Suprapubic skin (tissue), 4 donors: ENCODE measurements at regions not wholly inside any gene's neighbourhood (a gene's known extent, or its start where the extent isn't known, plus 50 kb on each side); places are given as distances from the start of the nearest gene placed in this dataset.

Source experiments
- DNase-seq, 2 donors: peaks; one replicate each; pipeline ENCODE4 v3.0.0-alpha.2; 2019; ENCODE audit warnings: low spot score in 2 of 2
- H3K27ac ChIP-seq: fragments of 200-600 bp; sonication (generic); one replicate; pipeline ENCODE4 v1.5.1; 2019
- H3K27me3 ChIP-seq: fragments of 200-600 bp; sonication (generic); one replicate; pipeline ENCODE4 v1.5.1; 2019
- H3K36me3 ChIP-seq: fragments of 200-600 bp; sonication (generic); one replicate; pipeline ENCODE4 v1.5.1; 2019
- H3K4me1 ChIP-seq: fragments of 200-600 bp; sonication (generic); one replicate; pipeline ENCODE4 v1.5.1; 2019
- H3K4me3 ChIP-seq: fragments of 200-600 bp; sonication (generic); one replicate; pipeline ENCODE4 v1.5.1; 2019; ENCODE audit warnings: mild to moderate bottlenecking
- H3K9me3 ChIP-seq: fragments of 200-600 bp; sonication (generic); one replicate; pipeline ENCODE4 v1.5.1; 2019
- EP300 ChIP-seq: sonication (generic); formaldehyde crosslinking; IDR thresholded peaks from one replicate; pipeline ENCODE4 v1.6.1; 2017; ENCODE audit warnings: antibody characterized with exemption
- POLR2A ChIP-seq, 2 donors: fragments of 450-650 bp; IDR thresholded peaks; one replicate each; pipeline ENCODE4 v1.6.1; 2017; ENCODE audit warnings: antibody characterized with exemption in 2 of 2, mild to moderate bottlenecking in 2 of 2, moderate library complexity in 2 of 2
- POLR2AphosphoS5 ChIP-seq, 3 donors: sonication (generic); formaldehyde crosslinking; IDR thresholded peaks; one replicate each; pipeline ENCODE4 v1.6.1; 2017; ENCODE audit warnings: antibody characterized with exemption in 3 of 3
- WGBS: methylation state at CpG from one replicate; pipeline ENCODE4 v1.1.5; 2018; 5-methylcytosine and 5-hydroxymethylcytosine counted together
- TF ChIP-seq, protein P1 (sequence below), 2 donors: fragments of 200-600 bp in 1 of 2; fragments of 450-650 bp in 1 of 2; sonication (generic) in 1 of 2; IDR thresholded peaks; one replicate each; pipeline ENCODE4 v1.5.1; 2016 to 2019; ENCODE audit warnings: antibody characterized with exemption in 2 of 2, mild to moderate bottlenecking in 1 of 2, moderate library complexity in 1 of 2

DNA sequence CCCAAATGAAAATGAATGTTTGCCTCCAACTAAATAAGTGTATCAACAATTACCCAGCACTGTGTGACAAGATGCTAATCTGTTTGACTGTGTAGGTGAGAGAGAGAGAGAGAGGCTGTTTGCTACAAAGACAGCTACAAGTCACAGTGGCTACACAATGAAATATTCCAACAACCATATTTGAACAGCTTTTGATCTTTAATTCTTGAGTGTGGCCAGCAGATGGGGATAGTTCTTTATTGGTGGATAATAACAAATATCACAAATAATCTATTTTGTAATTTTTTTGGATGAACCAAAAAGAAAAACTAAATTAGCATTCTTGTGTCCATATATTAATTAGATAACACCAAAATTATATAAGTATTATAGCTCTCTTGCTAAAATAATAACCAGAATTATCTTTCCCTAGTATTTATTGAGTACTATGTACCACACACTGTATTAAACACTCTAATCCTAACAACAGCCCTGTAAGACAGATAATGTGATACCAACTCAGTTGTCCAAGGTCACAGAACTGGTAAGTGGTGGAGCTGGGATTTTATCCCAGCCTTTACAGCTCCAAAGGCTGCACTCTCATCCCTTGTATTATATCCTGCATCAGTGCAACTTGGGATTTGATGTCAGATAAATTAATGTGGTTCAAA is 61.9 kb upstream of the C3orf80 start:
- Histone ChIP-seq H3K27ac (no peak overlapping the region), H3K4me1 (no peaks in the 10 kb centered on the region)

DNA sequence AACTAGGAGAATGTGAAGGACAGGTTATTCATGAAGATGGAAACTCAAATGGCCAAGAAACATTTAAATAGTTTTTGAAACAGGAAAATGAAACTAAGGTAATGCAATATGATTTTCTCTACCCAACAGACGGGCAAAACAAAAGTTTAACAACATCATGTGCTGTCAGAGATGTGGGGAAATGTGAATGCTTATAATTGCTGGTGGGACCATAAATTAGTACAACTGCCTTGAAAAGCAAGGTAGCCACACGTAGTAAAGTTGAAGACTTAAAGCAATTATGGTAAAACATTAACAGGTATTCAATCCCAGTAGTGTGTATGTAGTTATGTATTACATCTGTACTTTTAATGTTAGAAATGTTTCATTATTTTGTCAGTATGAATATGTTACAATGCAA is 57.0 kb upstream of the C3orf80 start:
- H3K27ac ChIP-seq: no peak overlapping the region
- no peaks in the 10 kb centered on the region for H3K4me1 ChIP-seq
- H3K27me3 ChIP-seq: no peaks in the 10 kb centered on the region
- no peaks in the 10 kb centered on the region for H3K9me3 ChIP-seq
- no peak for DNase-seq
- TF ChIP-seq POLR2A (IDR thresholded peaks at IDR 0.05) (no peak), POLR2AphosphoS5 (IDR thresholded peaks at IDR 0.05) (no peak), EP300 (no peak)
- TF ChIP-seq, protein P1, sequence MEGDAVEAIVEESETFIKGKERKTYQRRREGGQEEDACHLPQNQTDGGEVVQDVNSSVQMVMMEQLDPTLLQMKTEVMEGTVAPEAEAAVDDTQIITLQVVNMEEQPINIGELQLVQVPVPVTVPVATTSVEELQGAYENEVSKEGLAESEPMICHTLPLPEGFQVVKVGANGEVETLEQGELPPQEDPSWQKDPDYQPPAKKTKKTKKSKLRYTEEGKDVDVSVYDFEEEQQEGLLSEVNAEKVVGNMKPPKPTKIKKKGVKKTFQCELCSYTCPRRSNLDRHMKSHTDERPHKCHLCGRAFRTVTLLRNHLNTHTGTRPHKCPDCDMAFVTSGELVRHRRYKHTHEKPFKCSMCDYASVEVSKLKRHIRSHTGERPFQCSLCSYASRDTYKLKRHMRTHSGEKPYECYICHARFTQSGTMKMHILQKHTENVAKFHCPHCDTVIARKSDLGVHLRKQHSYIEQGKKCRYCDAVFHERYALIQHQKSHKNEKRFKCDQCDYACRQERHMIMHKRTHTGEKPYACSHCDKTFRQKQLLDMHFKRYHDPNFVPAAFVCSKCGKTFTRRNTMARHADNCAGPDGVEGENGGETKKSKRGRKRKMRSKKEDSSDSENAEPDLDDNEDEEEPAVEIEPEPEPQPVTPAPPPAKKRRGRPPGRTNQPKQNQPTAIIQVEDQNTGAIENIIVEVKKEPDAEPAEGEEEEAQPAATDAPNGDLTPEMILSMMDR (IDR thresholded peaks at IDR 0.05): no peak
- no peaks in the 10 kb centered on the region for H3K36me3 ChIP-seq
- H3K4me3 ChIP-seq: no peak overlapping the region
- WGBS: 77% methylated on average over 2 of the region's 2 CpGs

More for the DNA sequence above, 61.9 kb upstream of the C3orf80 start:
- TF ChIP-seq POLR2A (IDR thresholded peaks at IDR 0.05): no peak
- Histone ChIP-seq H3K36me3 (no peaks in the 10 kb centered on the region), H3K4me3 (no peak overlapping the region), H3K9me3 (no peaks in the 10 kb centered on the region), H3K27me3 (no peaks in the 10 kb centered on the region)
- no peak for DNase-seq

DNA sequence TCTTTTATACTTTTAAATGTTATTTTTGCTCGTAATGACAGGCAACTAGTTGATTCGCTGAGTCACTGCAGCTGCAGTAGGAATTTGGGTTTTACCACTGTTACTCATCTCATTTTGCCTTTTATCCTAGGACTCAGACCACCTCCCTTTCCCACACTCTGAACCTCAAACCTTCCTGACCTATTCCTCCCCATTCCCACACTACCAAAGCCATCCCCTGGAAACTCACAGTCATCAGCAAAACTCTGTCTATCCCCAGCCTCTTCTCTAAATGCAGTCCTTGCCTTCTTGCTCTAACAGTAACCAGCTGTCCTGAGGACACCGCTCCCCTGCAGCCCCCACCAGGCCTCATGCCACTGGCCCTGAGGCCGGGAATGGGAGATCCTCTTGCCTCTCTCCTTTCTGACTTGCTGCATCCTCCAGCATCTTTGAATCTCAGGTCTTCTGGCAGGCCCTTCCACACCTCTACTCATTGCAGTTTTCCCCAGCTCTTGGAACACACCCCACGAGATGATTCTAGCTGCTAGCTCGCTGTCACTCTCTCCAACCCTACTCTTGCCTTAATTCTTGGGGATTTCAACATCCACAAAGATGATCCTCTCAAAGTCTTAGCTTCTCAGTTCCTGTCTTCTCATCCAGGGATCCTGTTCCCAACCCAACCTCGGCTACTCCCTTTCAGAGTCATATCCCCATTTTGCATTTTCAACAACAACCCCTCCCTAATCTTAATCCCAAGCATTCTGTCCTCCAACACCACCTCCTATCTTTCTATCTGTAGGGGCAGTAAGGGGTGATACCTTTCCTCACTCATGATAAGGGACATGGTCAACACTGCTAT is 55.9 kb upstream of the C3orf80 start:
- TF ChIP-seq POLR2AphosphoS5 (IDR thresholded peaks at IDR 0.05) (no peak), POLR2A (IDR thresholded peaks at IDR 0.05) (no peak), EP300 (no peak)
- TF ChIP-seq, protein P1 (IDR thresholded peaks at IDR 0.05): no peak
- 57% methylated on average over 7 of the region's 7 CpGs for WGBS
- no peaks in the 10 kb centered on the region for H3K27me3 ChIP-seq

DNA sequence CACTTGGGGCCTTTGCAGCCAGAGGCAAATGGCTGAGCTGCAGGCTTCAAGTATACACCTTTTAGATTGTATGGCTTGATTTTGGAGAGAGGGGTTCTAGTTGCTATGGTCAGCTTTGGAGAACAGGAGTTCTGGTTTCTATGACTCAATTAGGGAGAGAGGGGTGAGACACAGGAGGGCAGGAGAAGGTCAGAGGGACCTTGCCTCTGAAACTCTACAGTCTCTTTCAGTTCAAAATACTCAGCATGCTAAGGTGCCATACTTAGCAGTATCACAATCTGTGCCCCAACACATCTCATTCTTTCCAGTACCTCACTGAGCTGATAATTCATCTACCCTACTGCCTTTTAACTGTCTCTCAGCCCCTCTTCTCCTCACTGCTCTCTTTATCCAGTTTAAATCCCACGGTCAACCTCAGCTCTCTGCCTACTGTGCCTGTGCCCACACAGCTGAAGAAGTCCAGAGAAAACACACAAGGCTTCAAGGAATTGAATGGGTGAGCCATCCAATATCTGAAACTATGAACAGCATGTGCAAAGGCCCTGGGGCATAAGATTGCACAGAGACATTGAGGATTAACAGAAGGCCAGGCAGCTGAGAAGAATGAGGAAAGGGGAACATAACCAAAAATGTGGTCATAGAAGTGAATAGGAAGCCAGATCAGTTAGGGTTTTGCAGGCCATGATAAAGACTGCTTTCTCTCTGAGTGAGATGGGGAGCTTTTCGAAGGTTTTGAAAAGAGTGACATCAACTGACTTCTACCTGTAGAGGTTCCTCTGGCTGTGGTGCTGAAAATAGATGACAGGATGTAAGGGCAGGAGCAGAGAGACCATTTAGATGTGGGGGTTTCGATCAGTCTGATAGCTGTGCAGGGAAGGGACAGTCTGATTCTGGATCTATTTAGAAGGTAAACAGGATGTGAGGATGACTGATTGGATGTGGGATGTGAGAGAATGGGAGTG is 54.5 kb upstream of the C3orf80 start:
- H3K4me3 ChIP-seq: no peak overlapping the region
- H3K9me3 ChIP-seq: no peaks in the 10 kb centered on the region
- H3K36me3 ChIP-seq: no peaks in the 10 kb centered on the region
- WGBS: 86% methylated on average over 3 of the region's 3 CpGs
- H3K27me3 ChIP-seq: no peaks in the 10 kb centered on the region
- no peaks in the 10 kb centered on the region for H3K4me1 ChIP-seq
- DNase-seq: no peak
- H3K27ac ChIP-seq: no peak overlapping the region
- TF ChIP-seq EP300 (no peak), POLR2A (IDR thresholded peaks at IDR 0.05) (no peak), POLR2AphosphoS5 (IDR thresholded peaks at IDR 0.05) (no peak)
- TF ChIP-seq, protein P1 (IDR thresholded peaks at IDR 0.05): no peak

More for the DNA sequence above, 55.9 kb upstream of the C3orf80 start:
- H3K4me3 ChIP-seq: no peak overlapping the region
- no peaks in the 10 kb centered on the region for H3K9me3 ChIP-seq
- no peaks in the 10 kb centered on the region for H3K36me3 ChIP-seq
- no peaks in the 10 kb centered on the region for H3K4me1 ChIP-seq
- DNase-seq: no peak
- no peak overlapping the region for H3K27ac ChIP-seq

DNA sequence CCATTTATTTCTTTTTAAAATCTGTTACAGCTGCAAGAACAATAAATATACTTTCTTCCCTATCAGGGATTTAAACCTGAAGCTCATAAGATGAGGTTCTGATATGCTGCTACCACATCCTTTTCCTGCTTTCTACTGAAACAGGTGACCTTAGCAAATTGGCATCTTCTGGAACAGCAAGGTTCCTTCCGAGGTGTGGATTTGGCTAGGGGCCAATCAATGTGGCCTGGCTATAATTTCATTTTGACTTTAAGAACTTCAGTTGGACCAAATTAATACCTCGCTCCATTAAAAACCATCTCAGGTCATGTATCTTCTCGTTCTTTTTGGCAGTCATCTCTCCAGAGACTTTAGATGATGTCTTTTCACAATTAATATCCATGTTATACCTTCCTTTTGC is 53.4 kb upstream of the C3orf80 start:
- Histone ChIP-seq H3K27ac (no peak overlapping the region), H3K36me3 (no peaks in the 10 kb centered on the region), H3K27me3 (no peaks in the 10 kb centered on the region), H3K9me3 (no peaks in the 10 kb centered on the region), H3K4me3 (no peak overlapping the region), H3K4me1 (no peaks in the 10 kb centered on the region)
- DNase-seq: no peak
- WGBS: 68% methylated on average over 3 of the region's 3 CpGs
- TF ChIP-seq, protein P1 (IDR thresholded peaks at IDR 0.05): no peak
- TF ChIP-seq POLR2AphosphoS5 (IDR thresholded peaks at IDR 0.05) (no peak), EP300 (no peak), POLR2A (IDR thresholded peaks at IDR 0.05) (no peak)
